ENCODE measurements at regions not wholly inside any gene's neighbourhood (a gene's known extent, or its start where the extent isn't known, plus 50 kb on each side); places are given as distances from the start of the nearest gene placed in this dataset.

GRCh38 chr7:18396953-18397352 is 98.6 kb upstream of the HDAC9 start:
- H3K27me3 Mint-ChIP-seq, result no peaks in the 10 kb centered on the region
- no peak overlapping the region for H3K27ac Mint-ChIP-seq
- no peaks in the 10 kb centered on the region for H3K9me3 Mint-ChIP-seq
- no peak overlapping the region for H3K4me3 Mint-ChIP-seq
- no peaks in the 10 kb centered on the region for H3K36me3 Mint-ChIP-seq
- no peak for ATAC-seq
- H3K4me1 Mint-ChIP-seq, result peaks cover 27% of the 10 kb centered on the region

GRCh38 chr7:18399436-18400235 is 95.9 kb upstream of the HDAC9 start:
- no peaks in the 10 kb centered on the region for H3K9me3 Mint-ChIP-seq
- no peak for ATAC-seq
- H3K27ac Mint-ChIP-seq, result no peak overlapping the region

GRCh38 chr7:18400275-18400674 is 95.3 kb upstream of the HDAC9 start:
- H3K9me3 Mint-ChIP-seq, result no peaks in the 10 kb centered on the region
- ATAC-seq, result no peak
- H3K27ac Mint-ChIP-seq, result no peak overlapping the region
- no peaks in the 10 kb centered on the region for H3K36me3 Mint-ChIP-seq
- peaks cover 31% of the 10 kb centered on the region for H3K4me1 Mint-ChIP-seq
- H3K4me3 Mint-ChIP-seq, result no peak overlapping the region
- H3K27me3 Mint-ChIP-seq, result no peaks in the 10 kb centered on the region

More at GRCh38 chr7:18399436-18400235, 95.9 kb upstream of the HDAC9 start:
- Mint-ChIP-seq H3K27me3 (no peaks in the 10 kb centered on the region), H3K36me3 (no peaks in the 10 kb centered on the region), H3K4me1 (peaks cover 26% of the 10 kb centered on the region), H3K4me3 (no peak overlapping the region)

- no peaks in the 10 kb centered on the region for H3K27me3 Mint-ChIP-seq
- no peak overlapping the region for H3K27ac Mint-ChIP-seq
- H3K4me1 Mint-ChIP-seq, result peaks cover 35% of the 10 kb centered on the region
- H3K36me3 Mint-ChIP-seq, result no peaks in the 10 kb centered on the region
- ATAC-seq, result no peak
- H3K9me3 Mint-ChIP-seq, result no peaks in the 10 kb centered on the region
- no peak overlapping the region for H3K4me3 Mint-ChIP-seq
Observed at GRCh38 chr7:18400726-18401125, 94.8 kb upstream of the HDAC9 start.

- peak overlapping the region; percentile 24 for H3K4me3 Mint-ChIP-seq
- H3K36me3 Mint-ChIP-seq, result no peaks in the 10 kb centered on the region
- H3K27me3 Mint-ChIP-seq, result no peaks in the 10 kb centered on the region
- ATAC-seq, result peak; percentile 56
- H3K27ac Mint-ChIP-seq, result peak overlapping the region; percentile 60
- H3K9me3 Mint-ChIP-seq, result no peaks in the 10 kb centered on the region
- H3K4me1 Mint-ChIP-seq, result peaks cover 36% of the 10 kb centered on the region
Observed at GRCh38 chr7:18401757-18402156, 93.8 kb upstream of the HDAC9 start.

GRCh38 chr7:18402488-18403183 is 92.9 kb upstream of the HDAC9 start:
- H3K4me3 Mint-ChIP-seq, result no peak overlapping the region
- no peak for ATAC-seq
- peaks cover 36% of the 10 kb centered on the region for H3K4me1 Mint-ChIP-seq
- H3K36me3 Mint-ChIP-seq, result no peaks in the 10 kb centered on the region
- peak overlapping the region; percentile 60 for H3K27ac Mint-ChIP-seq
- H3K9me3 Mint-ChIP-seq, result no peaks in the 10 kb centered on the region
- no peaks in the 10 kb centered on the region for H3K27me3 Mint-ChIP-seq

GRCh38 chr7:18405726-18406125 is 89.8 kb upstream of the HDAC9 start:
- no peak overlapping the region for H3K4me3 Mint-ChIP-seq
- H3K9me3 Mint-ChIP-seq, result no peaks in the 10 kb centered on the region
- peaks cover 26% of the 10 kb centered on the region for H3K4me1 Mint-ChIP-seq
- H3K27me3 Mint-ChIP-seq, result no peaks in the 10 kb centered on the region
- ATAC-seq, result no peak
- H3K27ac Mint-ChIP-seq, result no peak overlapping the region
- H3K36me3 Mint-ChIP-seq, result no peaks in the 10 kb centered on the region

GRCh38 chr7:18407385-18407784 is 88.2 kb upstream of the HDAC9 start:
- Mint-ChIP-seq H3K27ac (no peak overlapping the region), H3K9me3 (no peaks in the 10 kb centered on the region), H3K4me3 (no peak overlapping the region), H3K4me1 (peaks cover 14% of the 10 kb centered on the region), H3K36me3 (no peaks in the 10 kb centered on the region), H3K27me3 (no peaks in the 10 kb centered on the region)
- ATAC-seq, result no peak

- Mint-ChIP-seq H3K36me3 (no peaks in the 10 kb centered on the region), H3K9me3 (no peaks in the 10 kb centered on the region), H3K27me3 (no peaks in the 10 kb centered on the region), H3K4me1 (peaks cover 11% of the 10 kb centered on the region), H3K4me3 (no peak overlapping the region), H3K27ac (no peak overlapping the region)
- no peak for ATAC-seq
Observed at GRCh38 chr7:18408461-18408860, 87.1 kb upstream of the HDAC9 start.

GRCh38 chr7:18408868-18409267 is 86.7 kb upstream of the HDAC9 start:
- Mint-ChIP-seq H3K4me3 (no peak overlapping the region), H3K4me1 (peaks cover 11% of the 10 kb centered on the region), H3K27me3 (no peaks in the 10 kb centered on the region), H3K27ac (no peak overlapping the region), H3K9me3 (no peaks in the 10 kb centered on the region), H3K36me3 (no peaks in the 10 kb centered on the region)
- ATAC-seq, result no peak

GRCh38 chr7:18413447-18413846 is 82.1 kb upstream of the HDAC9 start:
- Mint-ChIP-seq H3K9me3 (no peaks in the 10 kb centered on the region), H3K27me3 (no peaks in the 10 kb centered on the region), H3K4me3 (no peak overlapping the region), H3K36me3 (no peaks in the 10 kb centered on the region), H3K4me1 (no peaks in the 10 kb centered on the region), H3K27ac (no peak overlapping the region)
- ATAC-seq, result no peak

- H3K4me1 Mint-ChIP-seq, result no peaks in the 10 kb centered on the region
- no peaks in the 10 kb centered on the region for H3K36me3 Mint-ChIP-seq
- no peak for ATAC-seq
- H3K9me3 Mint-ChIP-seq, result no peaks in the 10 kb centered on the region
- no peak overlapping the region for H3K27ac Mint-ChIP-seq
- H3K4me3 Mint-ChIP-seq, result no peak overlapping the region
- H3K27me3 Mint-ChIP-seq, result no peaks in the 10 kb centered on the region
Observed at GRCh38 chr7:18414885-18415284, 80.7 kb upstream of the HDAC9 start.

GRCh38 chr7:18416988-18417387 is 78.6 kb upstream of the HDAC9 start:
- H3K27ac Mint-ChIP-seq, result no peak overlapping the region
- no peaks in the 10 kb centered on the region for H3K27me3 Mint-ChIP-seq
- H3K4me3 Mint-ChIP-seq, result no peak overlapping the region
- no peaks in the 10 kb centered on the region for H3K9me3 Mint-ChIP-seq
- peaks cover 11% of the 10 kb centered on the region for H3K4me1 Mint-ChIP-seq
- no peaks in the 10 kb centered on the region for H3K36me3 Mint-ChIP-seq
- no peak for ATAC-seq

- Mint-ChIP-seq H3K4me1 (peaks cover 17% of the 10 kb centered on the region), H3K9me3 (no peaks in the 10 kb centered on the region), H3K27ac (no peak overlapping the region), H3K27me3 (no peaks in the 10 kb centered on the region), H3K4me3 (no peak overlapping the region), H3K36me3 (no peaks in the 10 kb centered on the region)
- ATAC-seq, result no peak
Observed at GRCh38 chr7:18419456-18419855, 76.1 kb upstream of the HDAC9 start.

- no peak overlapping the region for H3K4me3 Mint-ChIP-seq
- ATAC-seq, result no peak
- peaks cover 17% of the 10 kb centered on the region for H3K4me1 Mint-ChIP-seq
- H3K36me3 Mint-ChIP-seq, result no peaks in the 10 kb centered on the region
- no peaks in the 10 kb centered on the region for H3K9me3 Mint-ChIP-seq
- H3K27me3 Mint-ChIP-seq, result no peaks in the 10 kb centered on the region
- H3K27ac Mint-ChIP-seq, result no peak overlapping the region
Observed at GRCh38 chr7:18420108-18420507, 75.4 kb upstream of the HDAC9 start.

GRCh38 chr7:18420748-18421147 is 74.8 kb upstream of the HDAC9 start:
- H3K9me3 Mint-ChIP-seq, result no peaks in the 10 kb centered on the region
- H3K27ac Mint-ChIP-seq, result no peak overlapping the region
- ATAC-seq, result no peak

More at GRCh38 chr7:18420748-18421147, 74.8 kb upstream of the HDAC9 start:
- Mint-ChIP-seq H3K4me3 (no peak overlapping the region), H3K27me3 (no peaks in the 10 kb centered on the region), H3K36me3 (no peaks in the 10 kb centered on the region), H3K4me1 (peaks cover 17% of the 10 kb centered on the region)

Data from stimulated activated memory B cell treated with anti-CD40 and anti-IgM and Interleukin-4, amounts not matched to agents 10 μg/mL and 1 μg/mL and 100 μg/mL, for 72 hours (primary cell).